ENCODE measurements at regions not wholly inside any gene's neighbourhood (a gene's known extent, or its start where the extent isn't known, plus 50 kb on each side); places are given as distances from the start of the nearest gene placed in this dataset.

DNA sequence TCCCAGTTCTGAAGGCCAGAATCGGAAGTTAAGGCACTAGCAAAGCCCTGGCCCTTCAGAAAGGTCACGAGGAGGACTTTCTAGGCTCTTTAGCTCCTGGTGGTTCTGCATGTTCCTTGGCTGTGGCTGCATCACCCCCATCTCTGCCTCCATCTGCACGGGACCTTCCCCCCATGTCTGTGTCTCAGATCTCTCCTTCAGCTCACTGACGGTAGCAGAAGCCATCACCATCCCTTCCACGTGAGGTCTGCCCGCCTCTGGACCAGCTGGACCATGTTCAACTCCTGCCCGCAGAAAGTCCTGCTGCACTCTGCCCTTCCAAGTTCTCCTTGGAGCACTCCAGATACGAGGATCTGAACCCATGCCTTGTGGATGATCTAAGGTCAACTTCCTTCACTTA, 242.9 kb upstream of the IRX1 start:
- peaks cover 2% of the 10 kb centered on the region for H3K9me3 ChIP-seq (ENCODE audit: insufficient read depth, low read length, severe bottlenecking)
- H3K27ac ChIP-seq (ENCODE audit: low read length), result no peak overlapping the region
- TF ChIP-seq EZH2 (IDR thresholded peaks at IDR 0.05; ENCODE audit: borderline replicate concordance, low read depth, low read length, severe bottlenecking), result no peak
- TF ChIP-seq, protein P1, sequence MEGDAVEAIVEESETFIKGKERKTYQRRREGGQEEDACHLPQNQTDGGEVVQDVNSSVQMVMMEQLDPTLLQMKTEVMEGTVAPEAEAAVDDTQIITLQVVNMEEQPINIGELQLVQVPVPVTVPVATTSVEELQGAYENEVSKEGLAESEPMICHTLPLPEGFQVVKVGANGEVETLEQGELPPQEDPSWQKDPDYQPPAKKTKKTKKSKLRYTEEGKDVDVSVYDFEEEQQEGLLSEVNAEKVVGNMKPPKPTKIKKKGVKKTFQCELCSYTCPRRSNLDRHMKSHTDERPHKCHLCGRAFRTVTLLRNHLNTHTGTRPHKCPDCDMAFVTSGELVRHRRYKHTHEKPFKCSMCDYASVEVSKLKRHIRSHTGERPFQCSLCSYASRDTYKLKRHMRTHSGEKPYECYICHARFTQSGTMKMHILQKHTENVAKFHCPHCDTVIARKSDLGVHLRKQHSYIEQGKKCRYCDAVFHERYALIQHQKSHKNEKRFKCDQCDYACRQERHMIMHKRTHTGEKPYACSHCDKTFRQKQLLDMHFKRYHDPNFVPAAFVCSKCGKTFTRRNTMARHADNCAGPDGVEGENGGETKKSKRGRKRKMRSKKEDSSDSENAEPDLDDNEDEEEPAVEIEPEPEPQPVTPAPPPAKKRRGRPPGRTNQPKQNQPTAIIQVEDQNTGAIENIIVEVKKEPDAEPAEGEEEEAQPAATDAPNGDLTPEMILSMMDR (IDR thresholded peaks at IDR 0.05; ENCODE audit: borderline replicate concordance, extremely low read depth, low read length, poor library complexity, severe bottlenecking), result no peak
- H3K4me3 ChIP-seq (ENCODE audit: low read depth in 1 of 2, low read length in 2 of 2), result no peak overlapping the region
- no peaks in the 10 kb centered on the region for H3K4me1 ChIP-seq (ENCODE audit: insufficient read depth, low read length)
- H3K79me2 ChIP-seq (ENCODE audit: insufficient read depth, low read length), result no peaks in the 10 kb centered on the region
- ATAC-seq (ENCODE audit: insufficient read depth, low read depth), result no peak
- no peak for DNase-seq
- H2AFZ ChIP-seq (ENCODE audit: low read depth, low read length), result no peak overlapping the region
- no peaks in the 10 kb centered on the region for H3K36me3 ChIP-seq (ENCODE audit: insufficient read depth, low read length)
- H3K27me3 ChIP-seq (ENCODE audit: insufficient read depth, low read length, poor library complexity), result no peaks in the 10 kb centered on the region
- H4K20me1 ChIP-seq (ENCODE audit: insufficient read depth, low read length), result no peaks in the 10 kb centered on the region
- H3K4me2 ChIP-seq (ENCODE audit: insufficient read depth, low read length), result no peak overlapping the region
- H3K9ac ChIP-seq (ENCODE audit: low read depth, low read length), result no peak overlapping the region

DNA sequence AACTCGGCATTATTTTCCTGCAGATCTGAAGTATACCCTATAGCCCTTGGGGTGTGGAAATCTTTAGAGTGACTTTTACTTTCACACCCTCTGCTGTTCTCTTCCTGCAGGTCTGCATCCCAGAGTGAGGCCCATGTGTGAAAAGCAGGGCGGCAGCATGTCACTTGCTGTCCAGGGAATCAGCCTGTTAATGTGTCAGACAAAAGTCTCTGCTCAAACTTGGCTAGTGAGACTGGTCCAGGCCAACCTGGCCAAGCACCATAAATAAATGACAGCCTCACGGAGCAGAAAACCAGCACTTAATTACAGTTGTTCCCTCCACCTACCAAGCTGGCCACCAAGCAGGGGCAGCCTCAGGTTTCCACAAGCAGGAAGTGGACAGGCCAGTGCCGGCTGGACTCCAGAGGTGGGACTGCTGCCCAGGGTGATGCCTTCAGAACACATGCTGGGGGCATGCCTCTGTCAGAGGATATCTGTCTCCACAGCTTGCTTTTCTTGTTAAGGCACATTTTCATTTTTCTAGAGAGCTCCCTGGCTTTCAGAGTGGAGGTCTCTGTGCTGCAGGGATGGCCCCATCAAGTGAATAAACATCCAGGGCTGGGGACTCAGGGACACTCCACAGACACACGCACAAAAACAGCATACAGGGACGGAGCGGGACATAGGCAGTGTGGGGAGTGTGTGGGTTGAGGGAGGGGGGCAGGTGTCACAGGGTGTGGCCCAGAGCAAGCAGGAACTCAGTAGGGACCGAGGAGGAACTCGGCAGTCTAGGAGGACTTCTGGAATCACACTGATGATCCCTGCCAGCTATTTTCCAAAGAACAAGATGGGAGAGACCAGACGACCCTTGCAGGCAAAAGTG, 243.8 kb upstream of the IRX1 start:
- Histone ChIP-seq H3K9ac (ENCODE audit: low read depth, low read length) (no peak overlapping the region), H3K27me3 (ENCODE audit: insufficient read depth, low read length, poor library complexity) (no peaks in the 10 kb centered on the region), H4K20me1 (ENCODE audit: insufficient read depth, low read length) (no peaks in the 10 kb centered on the region), H3K4me1 (ENCODE audit: insufficient read depth, low read length) (no peaks in the 10 kb centered on the region), H3K4me2 (ENCODE audit: insufficient read depth, low read length) (no peak overlapping the region), H3K27ac (ENCODE audit: low read length) (no peak overlapping the region), H3K79me2 (ENCODE audit: insufficient read depth, low read length) (no peaks in the 10 kb centered on the region), H3K36me3 (ENCODE audit: insufficient read depth, low read length) (no peaks in the 10 kb centered on the region), H3K9me3 (ENCODE audit: insufficient read depth, low read length, severe bottlenecking) (peaks cover 2% of the 10 kb centered on the region), H2AFZ (ENCODE audit: low read depth, low read length) (no peak overlapping the region), H3K4me3 (ENCODE audit: low read depth in 1 of 2, low read length in 2 of 2) (no peak overlapping the region)
- DNase-seq (no peak), ATAC-seq (ENCODE audit: insufficient read depth, low read depth) (no peak)
- no peak for TF ChIP-seq EZH2 (IDR thresholded peaks at IDR 0.05; ENCODE audit: borderline replicate concordance, low read depth, low read length, severe bottlenecking)
- TF ChIP-seq, protein P1 (IDR thresholded peaks at IDR 0.05; ENCODE audit: borderline replicate concordance, extremely low read depth, low read length, poor library complexity, severe bottlenecking), result no peak

DNA sequence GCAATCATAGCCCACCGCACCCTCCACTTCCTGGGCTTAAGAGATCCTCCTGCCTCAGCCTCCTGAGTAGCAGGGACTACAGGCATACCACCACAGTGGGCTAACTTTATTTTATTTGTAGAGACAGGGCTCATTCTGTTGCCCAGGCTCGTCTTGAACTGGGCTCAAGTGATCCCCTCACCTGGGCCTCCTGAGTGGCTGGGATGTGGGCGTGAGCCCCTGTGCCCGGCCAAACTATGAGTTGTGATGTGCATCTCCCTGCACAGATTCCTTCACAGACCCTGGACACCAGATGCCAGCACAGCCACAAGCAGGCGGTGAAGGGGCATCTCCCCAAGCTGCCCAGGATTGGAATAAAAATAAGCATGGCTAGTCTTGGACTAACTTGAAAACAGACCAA, 244.9 kb upstream of the IRX1 start:
- no peak for TF ChIP-seq EZH2 (IDR thresholded peaks at IDR 0.05; ENCODE audit: borderline replicate concordance, low read depth, low read length, severe bottlenecking)
- TF ChIP-seq, protein P1 (IDR thresholded peaks at IDR 0.05; ENCODE audit: borderline replicate concordance, extremely low read depth, low read length, poor library complexity, severe bottlenecking), result no peak
- Histone ChIP-seq H2AFZ (ENCODE audit: low read depth, low read length) (no peak overlapping the region), H3K9me3 (ENCODE audit: insufficient read depth, low read length, severe bottlenecking) (peaks cover 2% of the 10 kb centered on the region), H3K9ac (ENCODE audit: low read depth, low read length) (no peak overlapping the region), H4K20me1 (ENCODE audit: insufficient read depth, low read length) (no peaks in the 10 kb centered on the region), H3K27me3 (ENCODE audit: insufficient read depth, low read length, poor library complexity) (no peaks in the 10 kb centered on the region), H3K27ac (ENCODE audit: low read length) (no peak overlapping the region), H3K36me3 (ENCODE audit: insufficient read depth, low read length) (no peaks in the 10 kb centered on the region), H3K4me3 (ENCODE audit: low read depth in 1 of 2, low read length in 2 of 2) (no peak overlapping the region), H3K79me2 (ENCODE audit: insufficient read depth, low read length) (no peaks in the 10 kb centered on the region), H3K4me1 (ENCODE audit: insufficient read depth, low read length) (no peaks in the 10 kb centered on the region), H3K4me2 (ENCODE audit: insufficient read depth, low read length) (no peak overlapping the region)
- ATAC-seq (ENCODE audit: insufficient read depth, low read depth) (no peak), DNase-seq (no peak)

Data from DND-41 (cell line).